ENCODE measurements at regions not wholly inside any gene's neighbourhood (a gene's known extent, or its start where the extent isn't known, plus 50 kb on each side); places are given as distances from the start of the nearest gene placed in this dataset.

- H3K27ac ChIP-seq (ENCODE audit: low read depth, low read length), result no peak overlapping the region
- H3K36me3 ChIP-seq (ENCODE audit: control insufficient read depth, low read length), result no peaks in the 10 kb centered on the region
- H3K27me3 ChIP-seq (ENCODE audit: control insufficient read depth, low read length), result no peaks in the 10 kb centered on the region
- H3K79me2 ChIP-seq (ENCODE audit: control insufficient read depth, low read length), result no peaks in the 10 kb centered on the region
- TF ChIP-seq CTCF (IDR thresholded peaks at IDR 0.05; ENCODE audit: low read depth, low read length, poor library complexity, severe bottlenecking) (no peak), EZH2phosphoT487 (IDR thresholded peaks at IDR 0.05; ENCODE audit: borderline replicate concordance, low read length) (no peak)
- H3K9me2 ChIP-seq (replicated peaks; ENCODE audit: control insufficient read depth, low read length), result no peaks in the 10 kb centered on the region
- H3K4me3 ChIP-seq (ENCODE audit: low read length), result no peak overlapping the region
- H4K20me1 ChIP-seq (ENCODE audit: control insufficient read depth, insufficient read depth, low read depth, low read length), result no peaks in the 10 kb centered on the region
- no peak overlapping the region for H3K4me2 ChIP-seq (ENCODE audit: low read length)
- H3F3A ChIP-seq (ENCODE audit: control insufficient read depth, insufficient read depth), result no peaks in the 10 kb centered on the region
- H3K9me3 ChIP-seq (ENCODE audit: control insufficient read depth, insufficient read depth, low read length), result no peaks in the 10 kb centered on the region
- peaks cover 12% of the 10 kb centered on the region for H3K4me1 ChIP-seq (ENCODE audit: control insufficient read depth, low read length)
These were observed 162.1 kb upstream of the IFNG-AS1 start for GRCh38 chr12:67826946-67827720.

GRCh38 chr12:67827820-67828383 is 161.3 kb upstream of the IFNG-AS1 start:
- Histone ChIP-seq H4K20me1 (ENCODE audit: control insufficient read depth, insufficient read depth, low read depth, low read length) (no peaks in the 10 kb centered on the region), H3K79me2 (ENCODE audit: control insufficient read depth, low read length) (no peaks in the 10 kb centered on the region), H3K4me3 (ENCODE audit: low read length) (no peak overlapping the region), H3K4me1 (ENCODE audit: control insufficient read depth, low read length) (peaks cover 12% of the 10 kb centered on the region), H3K9me3 (ENCODE audit: control insufficient read depth, insufficient read depth, low read length) (no peaks in the 10 kb centered on the region), H3K27ac (ENCODE audit: low read depth, low read length) (no peak overlapping the region), H3K27me3 (ENCODE audit: control insufficient read depth, low read length) (no peaks in the 10 kb centered on the region), H3K4me2 (ENCODE audit: low read length) (peak overlapping the region; percentile 20; the same call in 1 of the 2 replicates), H3F3A (ENCODE audit: control insufficient read depth, insufficient read depth) (no peaks in the 10 kb centered on the region), H3K36me3 (ENCODE audit: control insufficient read depth, low read length) (no peaks in the 10 kb centered on the region), H3K9me2 (replicated peaks; ENCODE audit: control insufficient read depth, low read length) (no peaks in the 10 kb centered on the region)
- no peak for TF ChIP-seq EZH2phosphoT487 (IDR thresholded peaks at IDR 0.05; ENCODE audit: borderline replicate concordance, low read length)
- TF ChIP-seq CTCF (IDR thresholded peaks at IDR 0.05; ENCODE audit: low read depth, low read length, poor library complexity, severe bottlenecking), result no peak

GRCh38 chr12:67829896-67830295 is 159.4 kb upstream of the IFNG-AS1 start:
- Histone ChIP-seq H3K4me3 (ENCODE audit: low read length) (no peak overlapping the region), H3K9me2 (replicated peaks; ENCODE audit: control insufficient read depth, low read length) (no peaks in the 10 kb centered on the region), H3K27ac (ENCODE audit: low read depth, low read length) (no peak overlapping the region), H3K9me3 (ENCODE audit: control insufficient read depth, insufficient read depth, low read length) (no peaks in the 10 kb centered on the region), H3K27me3 (ENCODE audit: control insufficient read depth, low read length) (no peaks in the 10 kb centered on the region), H3K4me1 (ENCODE audit: control insufficient read depth, low read length) (peaks cover 12% of the 10 kb centered on the region), H3K36me3 (ENCODE audit: control insufficient read depth, low read length) (no peaks in the 10 kb centered on the region), H3K4me2 (ENCODE audit: low read length) (no peak overlapping the region), H4K20me1 (ENCODE audit: control insufficient read depth, insufficient read depth, low read depth, low read length) (no peaks in the 10 kb centered on the region), H3F3A (ENCODE audit: control insufficient read depth, insufficient read depth) (no peaks in the 10 kb centered on the region), H3K79me2 (ENCODE audit: control insufficient read depth, low read length) (no peaks in the 10 kb centered on the region)
- TF ChIP-seq EZH2phosphoT487 (IDR thresholded peaks at IDR 0.05; ENCODE audit: borderline replicate concordance, low read length) (no peak), CTCF (IDR thresholded peaks at IDR 0.05; ENCODE audit: low read depth, low read length, poor library complexity, severe bottlenecking) (no peak)
